ELR (cell line): ENCODE measurements at regions not wholly inside any gene's neighbourhood (a gene's known extent, or its start where the extent isn't known, plus 50 kb on each side); places are given as distances from the start of the nearest gene placed in this dataset.

ENCODE experiments used
- DNase-seq: peaks from one replicate; pipeline ENCODE4 v3.0.0-alpha.2; 2015; ENCODE audit warnings: low read depth

- DNase-seq: no peak
Observed at GRCh38 chr9:29826421-29826820, 2253.1 kb upstream of the C9orf72 start.

DNA sequence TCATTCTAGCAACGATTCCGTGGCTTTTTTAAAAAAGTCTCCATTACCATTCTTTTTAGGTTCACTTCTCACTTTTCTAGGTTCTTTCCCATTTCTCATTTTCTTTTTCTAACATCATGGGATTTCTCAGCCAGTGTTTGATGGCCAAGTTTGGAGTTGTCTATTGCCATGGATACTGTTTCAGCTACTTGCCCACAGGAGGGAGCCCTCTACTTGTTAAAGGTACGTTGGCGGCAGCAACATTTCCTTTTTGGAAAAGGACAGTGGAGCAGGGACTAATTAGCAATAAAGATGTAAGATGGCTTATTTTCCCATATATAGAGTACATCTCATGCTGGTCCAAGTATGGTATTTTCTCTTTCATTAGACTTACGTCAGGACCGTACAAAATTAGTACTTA is 2257.5 kb upstream of the C9orf72 start:
- peak; percentile 37 for DNase-seq

- no peak for DNase-seq
Observed at GRCh38 chr9:29838491-29839020, 2265.3 kb upstream of the C9orf72 start.

- DNase-seq: no peak
Observed at GRCh38 chr9:29844251-29844650, 2271.0 kb upstream of the C9orf72 start.

GRCh38 chr9:29850664-29851063 is 2277.4 kb upstream of the C9orf72 start:
- no peak for DNase-seq

- no peak for DNase-seq
Observed at GRCh38 chr9:29861803-29862202, 2288.5 kb upstream of the C9orf72 start.

DNA sequence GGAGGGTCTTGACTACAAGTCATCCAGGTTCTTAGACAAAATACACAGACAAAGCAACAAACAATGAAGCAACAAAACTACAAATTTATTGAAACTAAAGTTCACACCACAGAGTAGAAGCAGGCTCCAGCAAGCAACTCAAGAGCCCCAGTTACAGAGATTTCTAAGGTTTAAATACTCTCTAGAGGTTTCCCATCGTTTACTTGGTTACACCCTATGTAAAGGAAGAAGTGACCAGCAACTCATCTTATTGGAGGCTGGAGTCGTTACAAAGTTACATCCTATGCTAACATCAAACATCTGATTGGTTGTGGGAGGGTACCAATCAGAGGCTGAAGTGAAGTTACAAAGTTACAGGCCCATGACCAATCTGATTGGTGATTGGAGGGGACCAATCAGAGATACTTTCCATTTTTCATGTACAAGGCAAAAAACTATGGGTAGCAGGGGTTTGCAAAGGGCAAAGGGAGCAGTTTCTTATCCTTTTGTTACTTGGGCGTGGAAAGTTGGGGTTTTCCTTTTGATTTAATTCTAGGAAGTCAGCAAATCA is 2292.6 kb upstream of the C9orf72 start:
- DNase-seq: no peak

GRCh38 chr9:29866556-29866955 is 2293.3 kb upstream of the C9orf72 start:
- DNase-seq: no peak

GRCh38 chr9:29873579-29873978 is 2300.3 kb upstream of the C9orf72 start:
- no peak for DNase-seq

GRCh38 chr9:29875547-29875946 is 2302.3 kb upstream of the C9orf72 start:
- DNase-seq: no peak

DNA sequence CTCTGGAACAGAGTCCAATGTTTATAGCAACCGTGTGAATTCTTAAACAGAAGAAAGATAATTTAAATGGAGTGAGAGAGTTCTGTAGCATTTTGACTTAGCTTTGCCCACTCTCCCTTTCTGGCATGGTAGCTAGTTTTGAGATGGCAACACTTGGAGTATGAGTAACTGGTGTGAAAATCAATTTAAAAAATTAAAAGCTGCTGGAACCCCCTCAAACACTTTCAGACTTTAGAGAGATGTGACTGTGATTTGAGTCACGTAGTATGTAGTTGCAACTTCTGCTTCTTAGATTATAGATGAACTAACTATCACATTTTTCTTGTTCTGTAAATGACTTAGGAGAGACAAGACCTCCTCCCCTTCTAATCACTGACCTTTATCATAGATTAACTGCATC is 2309.5 kb upstream of the C9orf72 start:
- no peak for DNase-seq

GRCh38 chr9:29906065-29906464 is 2332.8 kb upstream of the C9orf72 start:
- DNase-seq: no peak

- DNase-seq: no peak
Observed at GRCh38 chr9:29928072-29928471, 2354.8 kb upstream of the C9orf72 start.

GRCh38 chr9:29939559-29939958 is 2366.3 kb upstream of the C9orf72 start:
- DNase-seq: no peak

- no peak for DNase-seq
Observed at GRCh38 chr9:29945012-29945411, 2371.7 kb upstream of the C9orf72 start.

DNA sequence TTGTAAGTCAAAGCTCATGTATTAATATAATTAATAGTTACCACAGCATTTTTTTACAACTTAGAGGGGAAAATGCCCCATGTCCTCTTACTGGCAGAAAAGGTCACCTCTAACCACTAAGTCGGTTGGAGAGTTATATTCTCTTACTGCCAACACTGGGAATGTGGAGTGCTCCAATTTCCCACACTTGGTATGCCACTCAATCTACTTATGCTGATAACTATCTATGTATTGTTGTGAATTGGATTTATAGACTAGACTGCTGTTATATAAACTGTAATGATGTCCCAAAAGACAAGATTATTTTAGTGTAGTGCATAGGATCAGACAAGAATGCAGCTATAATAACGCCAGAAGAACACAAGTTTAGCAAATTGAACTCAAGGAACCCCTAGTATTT is 2385.2 kb upstream of the C9orf72 start:
- no peak for DNase-seq

DNA sequence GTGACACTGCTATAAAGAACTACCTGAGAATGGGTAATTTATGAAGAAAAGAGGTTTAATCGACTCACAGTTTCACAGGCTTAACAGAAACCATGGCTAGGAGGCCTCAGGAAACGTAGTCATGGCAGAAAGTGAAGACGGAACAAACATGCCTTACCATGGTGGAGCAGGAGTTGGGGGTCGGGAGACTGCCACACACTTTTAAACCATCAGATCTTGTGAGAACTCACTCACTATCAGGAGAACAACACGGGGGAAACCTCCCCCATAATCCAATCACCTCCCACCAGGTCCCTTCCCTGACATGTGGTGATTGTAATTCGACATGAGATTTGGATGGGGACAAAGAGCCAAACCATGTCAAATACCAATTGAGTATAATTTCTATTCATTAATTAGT is 2392.6 kb upstream of the C9orf72 start:
- DNase-seq: no peak

DNA sequence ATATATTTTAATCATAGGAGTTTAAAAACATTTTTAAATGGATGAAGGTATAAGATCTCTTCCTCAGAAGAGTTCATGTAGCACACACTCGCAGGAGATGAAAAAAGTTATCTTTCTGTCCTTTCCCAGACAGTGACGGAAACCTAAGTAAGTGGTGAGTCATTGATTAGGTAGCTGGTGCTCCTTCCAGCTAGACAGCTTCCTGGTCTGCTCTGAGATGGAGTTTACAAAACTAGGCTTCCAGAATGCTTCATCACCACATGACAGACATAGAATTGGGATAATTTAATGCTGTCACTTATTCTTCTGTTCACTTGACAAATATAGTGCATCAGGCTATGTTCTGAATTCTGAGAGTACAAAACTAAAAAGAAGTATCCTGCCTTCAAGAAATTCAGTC is 2393.0 kb upstream of the C9orf72 start:
- DNase-seq: peak; percentile 47

- DNase-seq: no peak
Observed at GRCh38 chr9:29968831-29969230, 2395.6 kb upstream of the C9orf72 start.

DNA sequence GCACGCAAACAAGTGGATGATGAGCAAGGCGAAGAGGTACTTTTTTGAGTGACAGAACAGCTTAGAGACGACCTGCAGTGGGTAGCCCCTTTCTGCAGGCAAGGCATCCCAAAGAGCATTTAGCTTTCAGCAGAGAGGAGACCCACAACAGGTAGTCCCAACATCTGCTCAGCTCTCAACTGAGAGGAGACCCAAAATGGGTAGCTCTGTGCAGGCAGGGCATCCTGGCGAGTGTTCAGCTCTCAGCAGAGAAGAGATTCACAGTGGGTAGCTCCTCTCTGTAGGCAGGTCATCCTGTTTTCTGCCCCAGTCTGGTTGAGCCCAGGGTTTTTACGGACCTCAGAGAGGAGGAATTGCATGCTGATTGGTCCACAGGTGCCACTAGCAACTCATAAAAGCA is 2396.1 kb upstream of the C9orf72 start:
- DNase-seq: no peak

DNA sequence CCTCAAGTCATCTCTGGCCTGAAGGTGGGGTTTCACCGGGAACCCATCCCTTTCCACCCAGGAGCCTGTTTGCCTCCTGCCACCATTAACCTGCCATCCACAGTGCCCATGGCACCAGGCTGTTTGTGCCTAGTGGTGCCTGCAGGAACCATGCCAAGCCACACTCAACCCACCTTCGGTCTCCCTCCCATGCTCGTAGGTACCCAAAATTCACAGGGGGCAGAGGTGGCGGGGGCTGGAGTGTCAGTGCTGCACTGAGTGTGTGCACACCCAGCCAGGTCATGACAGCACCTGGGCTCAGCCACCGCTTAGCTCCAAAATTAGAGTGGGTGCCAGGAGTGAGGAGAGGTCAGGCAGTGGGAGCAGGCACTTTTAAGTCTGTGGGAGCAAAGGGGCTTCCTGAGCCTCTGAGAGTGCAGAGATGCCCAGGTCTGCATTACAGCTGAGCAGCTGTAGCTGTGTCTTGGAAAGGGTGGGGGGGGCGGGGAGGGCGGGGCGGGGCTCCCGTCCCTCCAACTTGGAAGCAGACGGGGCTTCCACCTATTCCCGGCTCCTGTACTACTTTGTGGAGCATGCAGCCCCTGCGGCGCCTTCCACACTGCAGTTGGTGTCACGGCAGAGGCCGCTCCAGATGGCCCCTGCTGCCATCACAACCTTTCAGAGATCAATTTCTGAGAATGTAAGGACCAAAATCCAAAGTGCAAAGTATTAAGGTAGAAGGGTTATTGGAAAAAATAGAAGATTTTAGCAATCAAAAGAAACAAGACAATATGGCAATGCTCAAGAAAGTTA is 2396.8 kb upstream of the C9orf72 start:
- DNase-seq: no peak

DNA sequence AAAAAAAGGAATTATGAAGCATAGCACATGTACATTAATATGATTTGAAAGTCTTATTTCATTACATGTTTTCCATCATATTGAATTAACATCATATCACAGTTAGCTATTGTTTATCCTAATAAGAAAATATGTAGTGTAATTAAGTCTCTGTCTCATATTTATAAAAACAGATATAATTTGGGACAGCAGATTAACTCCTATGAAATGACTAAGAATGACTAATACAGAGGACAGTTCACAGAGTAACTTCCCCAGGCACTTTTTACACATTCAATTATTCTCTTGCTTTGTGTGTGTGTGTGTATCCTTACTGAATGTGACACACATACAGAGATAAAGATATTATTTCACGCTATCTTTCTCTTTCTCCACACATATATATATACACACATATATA is 2400.9 kb upstream of the C9orf72 start:
- DNase-seq: peak; percentile 6

- DNase-seq: no peak
Observed at GRCh38 chr9:29976981-29977380, 2403.7 kb upstream of the C9orf72 start.

GRCh38 chr9:29981013-29981412 is 2403.4 kb upstream of the ACO1 start:
- no peak for DNase-seq
